AG09309 (cell line): ENCODE measurements at regions not wholly inside any gene's neighbourhood (a gene's known extent, or its start where the extent isn't known, plus 50 kb on each side); places are given as distances from the start of the nearest gene placed in this dataset.

ENCODE experiments used
- DNase-seq: peaks from one replicate; pipeline ENCODE4 v3.0.0-alpha.2; 2010; ENCODE audit warnings: low read depth
- H3K4me3 ChIP-seq: 2 replicates; pipeline ENCODE4 v1.5.1; 2011; ENCODE audit warnings: mild to moderate bottlenecking, low read depth, low read length, moderate library complexity; ENCODE audit not compliant: control insufficient read depth
- TF ChIP-seq, protein P1 (sequence below): IDR thresholded peaks from 2 replicates; pipeline ENCODE4 v1.5.1; 2011; ENCODE audit warnings: mild to moderate bottlenecking, low read depth, low read length, inconsistent platforms; ENCODE audit not compliant: insufficient read depth, control insufficient read depth; ENCODE audit errors: missing control alignments

DNA sequence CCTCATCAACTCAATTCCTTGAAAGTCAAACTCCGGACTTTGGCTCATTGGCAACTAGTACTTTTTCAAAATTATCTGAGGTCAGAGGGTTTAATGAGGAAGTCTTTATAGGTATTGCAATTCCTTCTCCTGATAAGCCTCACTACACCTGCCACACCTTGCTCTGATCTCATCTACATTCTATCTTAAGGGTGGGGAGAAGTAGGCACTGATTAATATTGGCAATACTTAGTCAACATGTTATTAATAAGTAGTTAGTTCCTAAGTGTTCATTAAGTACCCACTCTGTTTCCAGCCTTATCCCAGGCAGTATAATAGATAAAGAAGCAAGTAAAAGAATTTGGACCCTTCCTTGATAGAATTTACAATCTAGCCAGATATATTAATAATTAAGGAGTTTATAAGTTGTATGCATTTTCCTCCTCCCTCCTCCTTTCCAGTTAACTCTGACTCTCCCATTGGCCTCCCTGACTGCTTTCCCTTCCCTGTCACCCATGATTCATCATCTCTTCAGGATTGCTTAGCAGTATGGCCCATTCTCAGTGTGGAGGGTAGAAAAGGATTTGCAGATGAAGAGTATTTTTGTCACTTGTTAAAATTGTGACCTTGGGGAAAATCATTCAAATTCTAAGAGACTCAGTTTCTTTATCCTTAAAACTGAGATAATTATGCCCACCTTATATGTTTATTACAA, 231.0 kb upstream of the ATP2B1 start:
- TF ChIP-seq, protein P1, sequence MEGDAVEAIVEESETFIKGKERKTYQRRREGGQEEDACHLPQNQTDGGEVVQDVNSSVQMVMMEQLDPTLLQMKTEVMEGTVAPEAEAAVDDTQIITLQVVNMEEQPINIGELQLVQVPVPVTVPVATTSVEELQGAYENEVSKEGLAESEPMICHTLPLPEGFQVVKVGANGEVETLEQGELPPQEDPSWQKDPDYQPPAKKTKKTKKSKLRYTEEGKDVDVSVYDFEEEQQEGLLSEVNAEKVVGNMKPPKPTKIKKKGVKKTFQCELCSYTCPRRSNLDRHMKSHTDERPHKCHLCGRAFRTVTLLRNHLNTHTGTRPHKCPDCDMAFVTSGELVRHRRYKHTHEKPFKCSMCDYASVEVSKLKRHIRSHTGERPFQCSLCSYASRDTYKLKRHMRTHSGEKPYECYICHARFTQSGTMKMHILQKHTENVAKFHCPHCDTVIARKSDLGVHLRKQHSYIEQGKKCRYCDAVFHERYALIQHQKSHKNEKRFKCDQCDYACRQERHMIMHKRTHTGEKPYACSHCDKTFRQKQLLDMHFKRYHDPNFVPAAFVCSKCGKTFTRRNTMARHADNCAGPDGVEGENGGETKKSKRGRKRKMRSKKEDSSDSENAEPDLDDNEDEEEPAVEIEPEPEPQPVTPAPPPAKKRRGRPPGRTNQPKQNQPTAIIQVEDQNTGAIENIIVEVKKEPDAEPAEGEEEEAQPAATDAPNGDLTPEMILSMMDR: no peak
- DNase-seq: no peak
- H3K4me3 ChIP-seq: no peak overlapping the region

DNA sequence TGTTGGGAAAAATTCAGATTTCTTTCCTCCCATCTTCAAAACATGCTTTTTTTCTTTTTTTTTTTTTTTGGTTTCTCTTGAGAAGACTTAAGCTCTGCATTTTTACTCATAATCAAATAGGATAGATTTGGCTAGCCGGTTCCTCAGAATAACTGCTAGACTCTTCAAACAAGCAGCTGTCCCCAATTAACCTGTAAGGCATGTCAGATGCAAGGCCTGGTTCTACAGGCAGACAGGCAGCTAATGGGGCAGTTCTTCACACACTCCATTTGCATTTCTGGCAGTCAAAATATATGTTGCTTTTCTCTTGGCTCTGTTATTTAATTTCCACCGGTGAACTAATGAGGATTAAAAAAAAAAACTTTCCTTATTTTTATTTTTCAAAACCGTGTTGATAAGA, 228.0 kb upstream of the ATP2B1 start:
- TF ChIP-seq, protein P1: no peak
- DNase-seq: no peak
- H3K4me3 ChIP-seq: no peak overlapping the region

DNA sequence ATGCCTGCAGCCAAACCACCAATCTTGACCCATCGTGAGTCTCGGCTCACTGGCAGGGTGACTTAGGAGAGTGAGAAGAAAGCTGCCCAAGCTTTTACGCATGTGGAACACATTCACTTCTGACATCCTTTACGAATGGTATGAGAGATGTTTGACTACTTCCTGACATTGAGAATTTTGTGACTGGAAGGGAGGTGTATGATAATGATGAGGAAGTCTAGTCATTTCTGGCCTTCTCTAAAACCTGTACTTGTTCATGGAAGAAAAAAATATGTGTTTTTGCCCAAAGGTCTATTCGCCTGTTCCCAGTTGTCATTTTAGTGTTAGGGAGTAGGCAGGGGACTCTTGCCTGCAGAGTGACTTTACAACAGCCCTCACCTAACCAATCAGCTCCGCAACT, 227.2 kb upstream of the ATP2B1 start:
- TF ChIP-seq, protein P1: no peak
- H3K4me3 ChIP-seq: no peak overlapping the region
- DNase-seq: no peak

DNA sequence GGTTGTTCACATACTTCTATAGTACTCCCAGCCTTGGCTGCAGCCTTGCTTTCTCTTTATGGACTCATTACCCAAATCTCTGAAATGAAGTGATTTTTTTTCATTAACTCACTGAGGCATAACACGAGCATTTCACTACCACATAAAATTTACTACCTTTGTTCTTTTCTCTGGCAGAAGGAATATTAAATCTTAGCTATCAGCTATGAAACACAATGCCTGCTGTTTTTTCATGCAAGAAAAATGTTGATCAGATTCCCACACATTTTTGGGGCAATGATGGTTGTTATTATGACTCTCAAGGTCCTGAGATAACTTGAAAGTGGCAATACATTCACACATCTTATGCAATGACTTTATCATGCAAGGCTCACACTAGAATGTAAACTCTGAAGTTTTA, 225.3 kb upstream of the ATP2B1 start:
- TF ChIP-seq, protein P1: no peak
- DNase-seq: peak; percentile 69
- H3K4me3 ChIP-seq: no peak overlapping the region

DNA sequence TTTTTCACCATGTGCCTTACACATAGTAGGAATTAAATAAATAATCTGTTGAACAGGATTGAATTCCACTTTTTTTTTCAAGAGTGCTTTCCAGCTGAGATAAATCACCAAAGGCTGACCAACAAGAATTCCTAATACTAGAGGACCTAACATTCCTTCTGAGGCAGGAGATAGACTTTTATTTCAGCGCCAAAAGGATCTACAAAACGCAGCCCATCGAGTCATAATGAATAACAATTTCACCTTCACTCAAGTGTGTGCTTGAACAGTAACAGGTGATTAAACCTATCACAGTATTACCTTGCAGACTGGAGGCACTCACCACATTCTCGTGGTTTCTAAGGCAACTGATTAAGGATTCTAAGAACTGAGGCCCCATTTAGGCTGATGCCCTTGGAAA, 224.3 kb upstream of the ATP2B1 start:
- DNase-seq: no peak
- H3K4me3 ChIP-seq: no peak overlapping the region
- TF ChIP-seq, protein P1: no peak

DNA sequence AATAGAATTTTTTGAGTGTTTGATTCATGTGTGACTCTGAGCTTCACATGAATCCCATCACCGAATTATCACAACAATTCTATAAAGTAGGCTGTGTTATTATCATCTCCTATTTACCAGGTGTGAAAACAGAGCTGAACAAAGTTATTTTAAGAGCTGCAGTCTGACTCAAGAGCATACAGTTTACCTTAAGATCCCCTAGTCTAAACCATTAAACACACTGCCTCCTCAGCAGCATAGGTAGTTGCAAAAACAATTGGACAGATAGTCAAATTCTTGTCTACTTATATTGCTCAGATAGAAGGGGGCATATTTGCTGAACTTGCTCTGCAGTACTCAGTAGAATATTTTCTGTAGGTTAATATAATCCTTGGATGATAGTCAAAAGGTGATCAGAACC, 219.8 kb upstream of the ATP2B1 start:
- no peak for DNase-seq
- H3K4me3 ChIP-seq: no peak overlapping the region
- TF ChIP-seq, protein P1: no peak
